Stimulated activated CD4-positive, alpha-beta T cell treated with anti-CD3 and anti-CD28 coated beads, TNF-alpha, amount 100 ng/mL, for 1 hour (primary cell): ENCODE measurements at regions not wholly inside any gene's neighbourhood (a gene's known extent, or its start where the extent isn't known, plus 50 kb on each side); places are given as distances from the start of the nearest gene placed in this dataset.
A peak's percentile ranks its signal among the peaks of the same experiment; 100 is the strongest.
"Not testable (repeated sequence)": the region's sequence is repeated elsewhere in the genome, so short reads cannot be mapped to it uniquely, and the experiment has no call there.

Source experiments
- DNase-seq, 3 donors: peaks; one replicate each; pipeline ENCODE4 v3.0.0-alpha.2; 2020; ENCODE audit warnings: low read depth in 3 of 3, low spot score in 1 of 3

DNA sequence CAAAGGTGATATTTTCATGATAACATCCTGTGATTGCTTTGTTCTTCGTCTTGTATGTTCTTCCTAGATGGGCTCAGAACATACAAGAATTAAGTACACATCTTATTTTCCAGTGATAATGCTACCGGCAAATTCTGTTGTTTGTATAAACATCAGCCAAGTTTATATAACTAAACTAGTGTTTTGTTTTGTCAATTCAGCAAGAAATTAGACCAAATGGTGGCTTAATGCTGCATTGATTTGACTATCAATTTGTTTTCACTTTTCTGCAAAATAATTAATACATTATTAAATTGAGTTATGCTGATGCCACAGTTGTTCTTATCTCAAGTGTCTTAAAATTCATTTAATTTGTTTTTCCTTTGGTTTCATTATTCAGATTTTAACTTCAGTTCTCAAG is 177.7 kb downstream of the OR4F29 start:
- not testable (repeated sequence) for DNase-seq

- peak; percentile 9 to 63 (median 22) for DNase-seq
These were observed 183.7 kb downstream of the OR4F29 start for GRCh38 chr1:267815-268214.
